Choroid plexus epithelial cell (primary cell): ENCODE measurements at regions not wholly inside any gene's neighbourhood (a gene's known extent, or its start where the extent isn't known, plus 50 kb on each side); places are given as distances from the start of the nearest gene placed in this dataset.
"Not testable (repeated sequence)": the region's sequence is repeated elsewhere in the genome, so short reads cannot be mapped to it uniquely, and the experiment has no call there.

ENCODE experiments used
- DNase-seq: peaks from one replicate; pipeline ENCODE4 v3.0.0-alpha.2; 2010; ENCODE audit warnings: low read depth
- H3K4me3 ChIP-seq: 2 replicates; pipeline ENCODE4 v1.5.1; 2011; ENCODE audit warnings: low read depth, mild to moderate bottlenecking, control low read depth, low read length, moderate library complexity
- TF ChIP-seq, protein P1 (sequence below): conservative IDR thresholded peaks from 2 replicates; pipeline ENCODE4 v1.5.1; 2011; ENCODE audit warnings: low read depth, mild to moderate bottlenecking, control low read depth, inconsistent platforms, low read length, moderate library complexity

DNA sequence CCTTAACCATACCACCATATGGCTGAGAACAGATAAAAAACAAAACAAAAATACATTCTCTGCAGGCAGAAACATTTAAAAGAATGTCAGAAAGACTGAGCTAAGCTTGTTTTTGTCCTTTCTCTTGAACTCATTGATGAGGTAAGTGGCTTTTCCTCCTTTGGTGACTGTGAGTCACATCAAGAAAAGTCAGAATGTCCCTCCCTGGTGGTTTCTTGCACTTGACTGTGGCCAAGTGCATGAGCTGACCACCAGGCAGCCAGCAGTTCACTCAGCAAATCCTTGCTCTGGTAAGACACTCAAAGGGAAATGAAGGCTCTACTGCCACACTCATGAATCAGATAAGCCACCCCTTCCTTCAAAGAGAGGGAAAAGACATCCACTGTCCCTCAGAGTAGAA is 970.9 kb downstream of the TAF11L14 start:
- TF ChIP-seq, protein P1, sequence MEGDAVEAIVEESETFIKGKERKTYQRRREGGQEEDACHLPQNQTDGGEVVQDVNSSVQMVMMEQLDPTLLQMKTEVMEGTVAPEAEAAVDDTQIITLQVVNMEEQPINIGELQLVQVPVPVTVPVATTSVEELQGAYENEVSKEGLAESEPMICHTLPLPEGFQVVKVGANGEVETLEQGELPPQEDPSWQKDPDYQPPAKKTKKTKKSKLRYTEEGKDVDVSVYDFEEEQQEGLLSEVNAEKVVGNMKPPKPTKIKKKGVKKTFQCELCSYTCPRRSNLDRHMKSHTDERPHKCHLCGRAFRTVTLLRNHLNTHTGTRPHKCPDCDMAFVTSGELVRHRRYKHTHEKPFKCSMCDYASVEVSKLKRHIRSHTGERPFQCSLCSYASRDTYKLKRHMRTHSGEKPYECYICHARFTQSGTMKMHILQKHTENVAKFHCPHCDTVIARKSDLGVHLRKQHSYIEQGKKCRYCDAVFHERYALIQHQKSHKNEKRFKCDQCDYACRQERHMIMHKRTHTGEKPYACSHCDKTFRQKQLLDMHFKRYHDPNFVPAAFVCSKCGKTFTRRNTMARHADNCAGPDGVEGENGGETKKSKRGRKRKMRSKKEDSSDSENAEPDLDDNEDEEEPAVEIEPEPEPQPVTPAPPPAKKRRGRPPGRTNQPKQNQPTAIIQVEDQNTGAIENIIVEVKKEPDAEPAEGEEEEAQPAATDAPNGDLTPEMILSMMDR, result no peak

DNA sequence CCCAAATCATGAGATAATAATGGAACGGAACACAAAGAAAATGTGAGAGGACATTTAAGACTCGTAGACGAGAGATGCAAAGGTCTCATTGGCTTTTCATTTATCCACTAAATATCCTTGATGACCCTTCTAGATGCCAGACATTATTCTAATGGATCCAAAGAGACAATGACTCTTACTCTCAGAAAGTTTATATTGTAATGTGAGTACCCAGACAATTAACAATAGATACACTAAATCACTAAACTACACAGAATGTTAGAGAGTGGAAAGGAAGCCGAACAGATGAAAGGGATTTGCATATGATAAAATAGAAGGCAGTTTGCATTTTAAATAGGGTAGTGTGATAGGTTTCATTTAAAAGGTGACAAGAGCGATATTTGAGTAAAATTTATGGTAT is 973.3 kb downstream of the TAF11L14 start:
- TF ChIP-seq, protein P1, result no peak
- no peak for DNase-seq
- no peak overlapping the region for H3K4me3 ChIP-seq

More for the DNA sequence above, 970.9 kb downstream of the TAF11L14 start:
- DNase-seq, result no peak
- no peak overlapping the region for H3K4me3 ChIP-seq

DNA sequence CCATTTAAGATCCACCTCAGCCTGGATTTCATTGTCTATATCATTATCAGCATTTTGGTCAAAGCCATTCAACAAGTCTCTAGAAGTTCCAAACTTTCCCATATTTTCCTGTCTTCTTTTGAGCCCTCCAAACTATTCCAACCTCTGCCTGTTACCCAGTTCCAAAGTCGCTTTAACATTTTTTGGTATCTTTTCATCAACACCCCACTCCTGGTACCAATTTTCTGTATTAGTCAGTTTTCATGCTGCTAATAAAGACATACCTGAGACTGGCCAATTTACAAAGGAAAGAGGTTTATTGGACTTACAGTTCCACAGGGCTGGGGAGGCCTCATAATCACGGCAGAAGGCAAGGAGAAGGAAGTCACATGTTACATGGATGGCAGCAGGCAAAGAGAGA is 982.9 kb downstream of the TAF11L14 start:
- DNase-seq, H3K4me3 ChIP-seq: not testable (repeated sequence)

DNA sequence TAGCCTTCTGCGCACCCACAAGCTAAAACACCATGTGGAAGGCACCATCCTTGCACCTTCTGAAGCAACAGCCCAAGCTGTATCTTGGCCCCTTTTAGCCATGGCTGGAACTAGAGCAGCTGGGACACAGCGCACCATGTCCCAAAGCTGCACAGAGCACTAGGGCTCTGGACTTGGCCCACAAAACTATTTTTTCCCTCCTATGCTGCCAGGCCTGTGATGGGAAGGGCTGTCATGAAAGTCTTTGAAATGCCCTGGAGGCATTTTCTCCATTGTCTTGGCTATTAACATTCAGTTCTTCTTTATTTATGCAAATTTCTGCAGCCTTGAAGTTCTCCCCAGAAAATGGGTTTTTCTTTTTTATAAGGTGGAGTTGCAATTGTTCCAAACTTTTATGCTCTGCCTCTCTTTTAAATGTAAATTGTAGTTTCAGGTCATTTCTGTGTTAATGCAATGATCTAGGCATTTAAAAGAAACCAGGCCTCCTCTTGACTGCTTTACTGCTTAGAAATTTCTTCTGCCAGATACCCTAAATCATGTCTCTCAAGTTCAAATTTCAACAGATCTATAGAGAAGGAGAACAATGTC is 996.3 kb downstream of the TAF11L14 start:
- no peak for DNase-seq
- TF ChIP-seq, protein P1, result no peak
- H3K4me3 ChIP-seq, result no peak overlapping the region

DNA sequence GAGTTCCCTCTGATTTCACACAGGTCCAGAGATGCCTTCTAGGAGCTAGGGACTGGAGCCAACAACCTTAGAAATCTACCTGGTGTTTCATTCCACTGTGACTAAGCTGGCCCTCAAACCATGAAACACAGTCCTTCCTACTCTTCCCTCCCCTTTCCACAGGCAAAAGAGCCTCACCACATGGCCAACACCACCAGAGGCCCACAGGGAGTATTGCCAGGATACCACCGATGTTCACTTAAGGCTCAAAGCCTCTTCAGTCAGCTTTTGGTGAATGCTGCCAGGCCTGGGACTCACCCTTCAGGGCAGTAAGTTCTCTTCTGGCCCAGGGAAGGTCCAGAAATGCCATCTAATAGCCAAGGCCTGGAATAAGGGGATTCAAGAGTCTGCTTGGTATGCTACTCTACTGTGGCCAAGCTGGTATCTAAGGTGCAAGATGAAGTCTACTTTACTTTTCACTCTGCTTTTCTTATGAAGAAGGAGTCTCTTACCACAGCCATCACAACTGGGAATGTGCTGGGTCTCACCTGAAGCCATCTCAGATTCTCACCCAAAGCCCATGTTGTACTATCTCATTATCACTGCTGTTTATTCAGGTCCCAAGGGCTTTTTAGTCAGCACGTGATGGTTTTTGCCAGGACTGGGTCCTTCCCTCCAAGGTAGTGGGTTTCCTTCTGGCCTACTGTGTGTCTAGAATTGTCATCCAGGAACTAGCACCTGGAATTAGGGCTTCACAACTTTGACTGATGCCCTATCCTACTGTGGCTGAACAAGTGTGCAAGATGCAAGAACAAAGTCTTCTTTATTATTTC is 1018.4 kb downstream of the TAF11L14 start:
- H3K4me3 ChIP-seq, result no peak overlapping the region
- TF ChIP-seq, protein P1, result no peak
- DNase-seq, result no peak

DNA sequence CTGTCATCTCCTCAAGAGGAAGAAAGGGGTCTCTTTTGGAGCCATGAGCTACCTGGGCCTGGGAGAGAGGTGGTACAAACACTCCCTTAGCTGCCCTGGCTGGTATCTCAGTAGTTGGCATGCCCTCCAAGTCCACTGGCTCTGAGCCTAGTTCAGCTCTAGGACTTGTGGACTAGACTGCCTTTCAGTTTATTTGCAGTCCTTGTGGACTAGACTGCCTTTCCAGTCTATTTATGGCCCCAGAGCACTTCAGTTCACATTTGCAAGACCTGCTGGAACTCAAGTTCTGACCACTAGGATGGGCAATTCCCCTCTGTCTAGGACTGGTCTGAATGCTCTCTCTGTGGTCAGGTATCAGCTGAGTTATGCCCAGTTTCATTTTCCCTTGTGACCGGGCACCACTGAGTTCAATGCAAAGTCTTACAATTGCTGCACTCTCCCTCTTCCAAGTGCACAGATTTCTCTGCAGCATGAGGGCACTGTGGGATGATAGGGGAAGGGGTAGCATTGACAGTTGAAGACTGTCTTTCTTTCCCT is 1019.0 kb downstream of the TAF11L14 start:
- DNase-seq, result no peak
- TF ChIP-seq, protein P1, result no peak
- no peak overlapping the region for H3K4me3 ChIP-seq

DNA sequence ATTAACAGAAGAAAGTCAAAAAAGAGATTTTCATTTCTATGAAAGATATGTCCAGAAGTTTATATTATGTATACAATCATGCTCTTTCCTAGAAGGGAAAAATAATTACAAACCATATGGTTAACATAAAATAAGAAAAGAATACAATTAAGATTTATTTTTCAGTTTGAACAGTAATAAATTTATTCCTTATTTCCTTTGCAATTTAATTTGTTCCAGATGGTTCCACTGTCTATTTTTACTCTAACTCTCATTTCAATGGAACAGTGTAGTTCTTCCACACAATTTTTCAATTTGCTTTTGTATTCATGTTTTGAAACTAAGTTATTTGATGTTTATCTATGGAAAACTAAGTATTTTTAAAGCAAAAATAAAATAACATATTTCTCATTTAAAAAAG is 1026.3 kb downstream of the TAF11L14 start:
- DNase-seq, result no peak
- TF ChIP-seq, protein P1, result no peak
- no peak overlapping the region for H3K4me3 ChIP-seq
